WERI-Rb-1 (cell line): ENCODE measurements at regions not wholly inside any gene's neighbourhood (a gene's known extent, or its start where the extent isn't known, plus 50 kb on each side); places are given as distances from the start of the nearest gene placed in this dataset.

Experiments
- DNase-seq: peaks from one replicate; pipeline ENCODE4 v3.0.0-alpha.2; 2020
- H3K27ac ChIP-seq: fragments of 250-450 bp; sonication (Bioruptor Pico); 2 replicates; pipeline ENCODE4 v1.5.1; 2020; ENCODE audit warnings: mild to moderate bottlenecking, moderate library complexity
- H3K27me3 ChIP-seq: fragments of 250-450 bp; sonication (Bioruptor Pico); 2 replicates; pipeline ENCODE4 v1.5.1; 2021; ENCODE audit warnings: mild to moderate bottlenecking, low read depth, moderate library complexity; ENCODE audit not compliant: insufficient read depth, severe bottlenecking
- H3K36me3 ChIP-seq: fragments of 250-450 bp; sonication (Bioruptor Pico); 2 replicates; pipeline ENCODE4 v1.5.1; 2020; ENCODE audit warnings: mild to moderate bottlenecking, moderate library complexity
- H3K4me3 ChIP-seq: 2 replicates; pipeline ENCODE4 v1.5.1; 2011; ENCODE audit warnings: low read depth, mild to moderate bottlenecking, control low read depth, low read length
- H3K9me3 ChIP-seq: fragments of 250-450 bp; sonication (Bioruptor Pico); 2 replicates; pipeline ENCODE4 v1.5.1; 2021; ENCODE audit warnings: mild to moderate bottlenecking, moderate library complexity; ENCODE audit not compliant: severe bottlenecking
- CTCF ChIP-seq: IDR thresholded peaks from 2 replicates; pipeline ENCODE4 v1.5.1; 2011; ENCODE audit warnings: low read depth, mild to moderate bottlenecking, control low read depth, inconsistent platforms, low read length

GRCh38 chr11:80455818-80456217, 1015.0 kb upstream of the TENM4 start:
- DNase-seq, result no peak
- no peak overlapping the region for H3K27ac ChIP-seq
- H3K9me3 ChIP-seq, result no peaks in the 10 kb centered on the region
- H3K4me3 ChIP-seq, result no peak overlapping the region
- H3K27me3 ChIP-seq, result peaks cover 6% of the 10 kb centered on the region
- TF ChIP-seq CTCF, result no peak
- no peaks in the 10 kb centered on the region for H3K36me3 ChIP-seq

- Histone ChIP-seq H3K27ac (no peak overlapping the region), H3K4me3 (no peak overlapping the region), H3K27me3 (peaks cover 11% of the 10 kb centered on the region), H3K36me3 (no peaks in the 10 kb centered on the region), H3K9me3 (no peaks in the 10 kb centered on the region)
- no peak for TF ChIP-seq CTCF
- DNase-seq, result no peak
Observed at GRCh38 chr11:80451105-80451504, 1010.3 kb upstream of the TENM4 start.

GRCh38 chr11:80448709-80449108, 1007.9 kb upstream of the TENM4 start:
- no peak overlapping the region for H3K27ac ChIP-seq
- TF ChIP-seq CTCF, result no peak
- no peaks in the 10 kb centered on the region for H3K9me3 ChIP-seq
- no peak overlapping the region for H3K4me3 ChIP-seq
- H3K36me3 ChIP-seq, result no peaks in the 10 kb centered on the region
- DNase-seq, result no peak
- H3K27me3 ChIP-seq, result peaks cover 11% of the 10 kb centered on the region

- Histone ChIP-seq H3K27ac (no peak overlapping the region), H3K27me3 (peaks cover 11% of the 10 kb centered on the region), H3K9me3 (no peaks in the 10 kb centered on the region), H3K4me3 (no peak overlapping the region), H3K36me3 (no peaks in the 10 kb centered on the region)
- no peak for DNase-seq
- no peak for TF ChIP-seq CTCF
Observed at GRCh38 chr11:80443177-80443576, 1002.3 kb upstream of the TENM4 start.

- Histone ChIP-seq H3K36me3 (no peaks in the 10 kb centered on the region), H3K27ac (no peak overlapping the region), H3K4me3 (no peak overlapping the region), H3K9me3 (no peaks in the 10 kb centered on the region), H3K27me3 (peaks cover 11% of the 10 kb centered on the region)
- DNase-seq, result no peak
- no peak for TF ChIP-seq CTCF
Observed at GRCh38 chr11:80441821-80442220, 1001.0 kb upstream of the TENM4 start.

- Histone ChIP-seq H3K27me3 (peaks cover 11% of the 10 kb centered on the region), H3K36me3 (no peaks in the 10 kb centered on the region), H3K4me3 (no peak overlapping the region), H3K27ac (no peak overlapping the region), H3K9me3 (no peaks in the 10 kb centered on the region)
- TF ChIP-seq CTCF, result no peak
- no peak for DNase-seq
Observed at GRCh38 chr11:80440835-80441234, 1000.0 kb upstream of the TENM4 start.
